Stimulated activated CD4-positive, alpha-beta T cell treated with anti-CD3 and anti-CD28 coated beads, Interleukin-1b, Interleukin-23, amount 100 ng/mL, for 48 hours (primary cell): ENCODE measurements at regions not wholly inside any gene's neighbourhood (a gene's known extent, or its start where the extent isn't known, plus 50 kb on each side); places are given as distances from the start of the nearest gene placed in this dataset.

Source experiments
- DNase-seq: peaks from one replicate; pipeline ENCODE4 v3.0.0-alpha.2; 2020

DNA sequence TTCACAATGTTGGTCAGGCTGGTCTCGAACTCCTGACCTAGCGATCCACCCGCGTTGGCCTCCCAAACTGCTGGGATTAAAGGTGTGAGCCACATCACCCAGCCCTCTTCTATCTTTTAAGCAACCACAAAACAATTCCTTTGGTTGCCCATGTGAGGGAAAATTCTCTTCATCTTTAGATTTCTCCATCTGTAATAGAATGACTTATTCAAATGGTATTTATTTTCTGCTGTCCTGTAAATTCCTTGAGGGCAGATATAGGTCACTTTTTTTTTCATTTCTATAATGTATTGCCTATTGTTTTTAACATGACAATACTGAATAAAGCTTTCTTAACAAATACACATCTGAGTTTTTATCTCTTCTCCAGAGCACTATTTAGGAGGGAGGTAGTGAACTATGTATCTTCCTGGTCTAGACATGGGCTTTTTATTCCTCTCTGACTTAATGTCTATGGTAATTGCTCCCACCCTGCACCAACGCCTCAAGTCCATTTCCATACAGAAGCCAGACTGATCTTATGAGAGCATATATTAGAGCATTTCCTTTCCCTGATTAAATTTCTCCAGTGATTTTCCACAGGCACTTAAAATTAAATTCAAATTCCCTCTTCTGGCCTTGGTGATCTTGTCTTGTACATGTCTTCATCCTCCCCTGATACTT is 595.6 kb downstream of the CAAP1 start:
- DNase-seq: no peak

GRCh38 chr9:26292943-26293342 is 599.7 kb downstream of the CAAP1 start:
- no peak for DNase-seq

DNA sequence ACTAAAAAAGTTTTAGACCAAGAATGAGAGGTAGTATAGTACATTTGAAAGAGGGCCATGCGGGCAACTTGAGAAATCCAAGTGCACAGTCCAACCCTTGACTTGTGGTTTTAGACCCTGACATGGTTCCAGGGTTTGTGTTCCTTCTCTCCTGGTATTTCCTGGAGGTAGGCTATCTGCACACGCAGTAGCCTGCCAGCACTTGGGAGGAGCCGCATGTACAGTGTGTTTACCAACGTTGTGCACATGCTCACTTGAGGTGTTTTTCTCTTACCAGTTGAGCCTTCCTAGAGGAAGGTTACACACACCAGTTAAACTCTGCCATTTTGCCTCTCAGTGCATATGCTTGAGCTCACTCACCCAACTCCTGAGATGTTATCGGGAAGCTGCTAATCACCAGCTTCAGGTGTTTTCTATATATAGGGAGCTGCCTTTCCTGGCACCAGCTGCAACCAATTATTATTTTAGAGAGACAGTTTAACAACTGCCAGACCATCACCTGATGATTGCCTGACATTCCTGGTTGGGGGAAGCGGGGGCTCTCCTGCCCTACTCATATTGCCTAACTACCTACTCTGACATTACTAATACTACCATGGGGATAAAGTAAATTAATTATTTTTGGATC is 593.4 kb upstream of the TUSC1 start:
- DNase-seq: no peak

DNA sequence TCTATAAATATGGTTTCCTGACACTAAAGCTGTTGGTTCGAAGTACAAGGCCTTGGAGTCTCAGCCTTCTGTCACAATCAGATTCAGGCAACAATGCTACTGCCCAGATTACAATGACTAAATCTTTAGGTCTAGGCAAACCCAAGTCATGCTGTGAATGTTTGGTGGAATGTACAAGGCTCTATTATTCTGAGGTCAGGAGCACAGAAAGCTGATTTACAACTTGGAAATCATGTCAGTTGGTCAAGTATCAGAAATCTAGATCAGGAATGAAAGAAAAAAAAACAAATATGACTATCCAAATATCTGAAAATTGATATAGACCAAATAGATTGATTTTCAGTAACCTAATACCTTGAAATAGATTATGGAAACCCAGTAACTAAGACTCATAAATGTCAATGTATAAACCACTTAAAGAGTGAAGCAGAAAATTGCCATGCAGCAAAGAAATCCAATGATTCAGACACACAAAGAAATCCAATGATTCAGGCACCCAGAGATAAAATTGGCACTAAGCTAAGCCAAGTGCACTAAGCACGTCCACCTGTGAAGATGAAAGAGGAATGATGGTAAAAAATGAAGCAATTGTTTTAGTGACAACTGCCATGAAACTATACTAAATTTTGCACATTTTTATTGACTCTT is 588.0 kb upstream of the TUSC1 start:
- DNase-seq: no peak

DNA sequence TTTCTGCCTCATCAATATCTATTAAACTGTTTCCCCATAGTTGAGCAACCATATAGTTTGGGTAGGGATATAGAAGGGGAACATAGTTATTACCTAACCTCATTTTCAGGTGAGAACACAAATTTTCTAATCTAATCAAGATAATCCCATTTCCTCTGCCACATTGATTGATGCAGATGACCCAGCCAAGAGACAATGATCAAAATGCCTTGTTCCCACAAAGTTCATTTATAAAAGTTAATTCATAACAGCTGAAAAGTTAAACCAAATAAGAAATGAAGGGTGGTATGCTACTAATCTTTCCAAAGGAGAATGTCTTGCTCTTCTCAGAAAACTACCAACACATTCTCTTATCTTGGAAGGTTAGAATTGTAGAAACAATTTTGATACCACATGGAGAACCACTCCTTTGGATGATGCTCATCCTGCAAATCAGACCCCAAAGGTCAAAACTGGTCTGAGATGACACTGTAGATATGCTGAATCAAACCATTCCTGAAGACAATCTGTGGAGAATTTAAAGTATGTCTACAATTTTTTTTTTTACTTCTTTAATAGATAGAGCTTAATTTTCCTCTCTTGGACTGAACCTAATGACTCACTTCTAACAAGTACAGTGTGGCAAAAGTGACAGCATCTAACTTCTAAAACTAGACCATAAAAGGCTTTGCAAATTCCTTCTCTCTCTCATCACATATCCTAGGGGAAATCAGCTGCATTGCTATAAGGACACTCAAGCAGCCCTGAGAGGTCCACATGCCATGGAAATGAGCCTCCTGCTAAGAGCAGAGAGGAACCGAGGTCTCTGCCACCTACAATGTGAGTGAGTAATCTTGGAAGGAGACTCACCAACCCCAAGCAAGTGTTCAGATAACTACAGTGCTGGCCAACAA is 586.7 kb upstream of the TUSC1 start:
- no peak for DNase-seq

DNA sequence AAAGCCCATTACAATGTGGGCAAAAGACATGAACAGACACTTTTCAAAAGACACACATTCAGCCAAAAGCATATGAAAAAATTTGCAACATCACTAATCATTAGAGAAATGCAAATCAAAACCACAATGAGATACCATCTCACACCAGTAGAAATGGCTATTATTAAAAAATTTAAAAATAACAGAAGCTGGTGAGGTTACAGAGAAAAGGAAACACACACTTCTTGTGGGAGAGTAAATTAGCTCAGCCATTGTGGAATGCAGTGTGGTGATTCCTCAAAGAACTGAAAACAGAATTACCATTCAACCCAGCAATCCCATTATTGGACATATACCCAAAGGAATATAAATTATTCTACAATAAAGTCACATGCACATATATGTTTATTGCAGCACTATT is 585.2 kb upstream of the TUSC1 start:
- DNase-seq: no peak

DNA sequence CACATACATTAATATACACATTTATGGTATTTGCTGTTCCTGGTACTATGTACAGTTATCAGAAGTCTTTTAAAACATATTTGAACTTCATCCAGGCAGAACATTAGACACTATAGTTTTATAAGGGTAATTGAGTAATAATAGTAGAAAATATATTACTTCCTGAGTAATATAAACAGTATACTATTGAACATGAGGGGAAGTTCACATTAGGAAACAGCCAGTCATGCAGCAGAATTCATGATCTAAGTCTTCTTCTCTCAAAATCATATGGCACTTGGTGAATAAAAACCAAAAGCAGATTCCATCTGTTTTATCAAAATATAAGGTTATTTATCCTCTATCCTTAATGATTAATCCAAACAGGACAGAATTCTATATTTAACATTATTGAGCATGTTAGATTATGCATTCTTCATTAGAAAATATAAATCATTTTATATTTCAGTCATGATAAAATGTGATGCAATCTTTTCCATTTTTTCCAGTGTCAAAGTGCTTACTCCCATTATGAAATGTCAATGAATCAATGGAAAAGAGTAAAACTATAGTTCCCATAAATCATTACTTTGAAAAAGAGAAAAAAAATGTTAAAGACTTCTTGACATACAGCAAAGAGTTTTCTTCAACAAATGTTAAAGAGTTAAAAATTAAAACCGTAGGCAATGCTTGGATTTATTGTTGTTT is 584.3 kb upstream of the TUSC1 start:
- DNase-seq: no peak

DNA sequence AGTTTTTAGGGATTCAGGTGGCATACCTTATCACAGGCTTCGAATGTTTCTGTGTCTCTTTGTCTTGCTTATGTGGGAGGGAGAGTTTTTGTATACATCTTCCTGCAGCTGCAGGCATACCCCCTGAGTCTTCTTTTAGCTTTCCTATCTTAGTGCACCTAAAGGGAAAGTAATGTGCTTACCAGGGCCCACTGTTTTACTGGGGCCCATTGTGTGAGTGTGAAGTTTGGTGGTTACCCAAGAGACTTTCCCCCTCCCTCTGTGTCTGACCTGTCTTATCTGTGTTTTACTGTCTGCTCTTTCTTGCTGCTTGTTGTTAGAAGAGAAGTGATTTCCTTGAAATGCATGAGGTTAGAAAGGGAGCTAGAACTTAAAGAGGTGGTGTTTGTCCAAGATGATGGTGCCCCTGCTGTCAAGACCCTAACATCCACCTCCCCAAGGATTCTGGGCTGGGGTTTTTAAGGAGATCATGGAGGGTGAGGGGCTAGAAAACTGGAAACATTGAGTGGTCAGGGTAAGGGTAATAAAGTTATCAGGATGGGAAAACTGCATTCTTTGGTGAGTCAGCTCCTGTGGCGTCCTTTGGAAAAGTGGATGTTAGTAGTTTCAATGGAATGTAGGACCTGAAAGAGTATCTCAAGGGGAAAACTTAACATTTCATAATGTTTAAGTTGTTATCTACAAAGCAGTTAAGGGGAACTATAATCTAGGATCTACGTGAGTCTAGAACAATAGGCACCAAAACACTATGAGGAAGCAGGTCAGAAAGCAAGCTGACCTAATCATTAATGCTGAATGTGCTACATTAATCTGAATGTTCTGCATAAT is 583.5 kb upstream of the TUSC1 start:
- DNase-seq: no peak

DNA sequence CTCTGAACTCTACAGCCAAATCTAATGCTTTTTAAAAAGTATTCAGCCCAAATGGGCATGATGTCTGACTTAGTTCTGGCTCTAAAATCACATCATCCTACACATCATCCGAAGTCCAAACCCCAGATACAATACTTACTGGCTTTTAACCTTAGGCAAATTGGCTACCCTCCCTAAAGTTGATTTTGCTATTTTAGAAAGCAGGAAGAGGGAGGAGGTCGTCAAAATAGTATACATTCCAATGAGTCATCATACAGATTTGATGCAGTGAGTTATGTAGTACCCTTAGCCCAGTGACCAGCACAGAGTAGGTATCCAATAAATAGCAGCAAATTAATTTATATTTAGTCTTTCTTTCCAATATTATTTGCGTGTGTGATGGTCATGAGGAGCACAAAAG is 582.0 kb upstream of the TUSC1 start:
- no peak for DNase-seq

- no peak for DNase-seq
These were observed 569.6 kb upstream of the TUSC1 start for GRCh38 chr9:26247861-26248260.

GRCh38 chr9:26244661-26245451 is 566.6 kb upstream of the TUSC1 start:
- DNase-seq: no peak

- DNase-seq: no peak
These were observed 565.5 kb upstream of the TUSC1 start for GRCh38 chr9:26243726-26244125.

DNA sequence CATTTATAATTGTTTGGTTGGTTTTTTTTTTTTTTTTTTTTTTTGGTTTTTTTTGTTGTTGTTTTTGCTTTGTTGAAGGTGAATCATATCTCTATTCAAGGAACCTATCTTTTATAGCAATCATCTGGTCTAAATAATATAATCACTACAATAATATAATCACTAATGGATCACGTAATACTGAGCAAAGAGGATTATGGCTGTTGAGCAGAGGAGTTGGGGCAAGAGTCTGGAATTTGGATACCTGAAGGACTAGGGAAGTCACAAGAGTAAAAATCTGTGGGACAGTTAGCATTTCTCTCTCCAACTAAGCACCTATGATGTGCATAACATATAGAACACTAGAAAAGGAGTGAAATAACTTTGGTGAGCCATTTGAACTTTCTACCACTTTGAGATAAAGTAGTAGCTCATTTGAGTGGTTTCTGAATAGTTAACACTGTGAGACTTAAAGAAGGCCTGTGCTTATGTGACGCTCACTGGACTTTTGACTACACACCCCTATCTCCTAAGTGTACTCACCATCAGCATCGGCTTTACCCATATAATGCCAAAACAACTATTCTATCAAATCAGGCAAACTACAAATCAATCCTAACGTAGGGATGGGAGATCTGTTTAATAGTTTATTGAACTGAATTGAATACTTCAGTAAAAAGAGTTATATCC is 564.9 kb upstream of the TUSC1 start:
- DNase-seq: no peak

- no peak for DNase-seq
These were observed 561.8 kb upstream of the TUSC1 start for GRCh38 chr9:26240020-26240419.

DNA sequence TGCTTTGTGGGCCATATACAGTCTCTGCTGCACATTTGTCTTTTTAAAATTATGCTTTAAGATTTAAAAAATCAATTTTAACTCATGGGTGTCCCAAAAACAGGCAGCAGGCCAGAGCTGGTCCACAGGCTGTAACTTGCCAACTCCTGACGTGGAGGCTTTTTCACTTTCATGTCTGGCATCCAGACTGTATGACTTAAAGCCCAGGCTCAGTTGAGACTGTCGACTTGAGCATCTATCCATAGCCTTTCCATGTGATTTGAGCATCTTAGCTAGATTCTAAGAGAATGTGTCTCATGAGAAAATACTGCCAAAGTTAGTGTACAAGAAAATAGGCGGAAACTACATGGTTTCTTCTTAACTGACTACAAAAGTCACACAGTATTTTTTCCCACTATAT is 559.0 kb upstream of the TUSC1 start:
- DNase-seq: no peak

DNA sequence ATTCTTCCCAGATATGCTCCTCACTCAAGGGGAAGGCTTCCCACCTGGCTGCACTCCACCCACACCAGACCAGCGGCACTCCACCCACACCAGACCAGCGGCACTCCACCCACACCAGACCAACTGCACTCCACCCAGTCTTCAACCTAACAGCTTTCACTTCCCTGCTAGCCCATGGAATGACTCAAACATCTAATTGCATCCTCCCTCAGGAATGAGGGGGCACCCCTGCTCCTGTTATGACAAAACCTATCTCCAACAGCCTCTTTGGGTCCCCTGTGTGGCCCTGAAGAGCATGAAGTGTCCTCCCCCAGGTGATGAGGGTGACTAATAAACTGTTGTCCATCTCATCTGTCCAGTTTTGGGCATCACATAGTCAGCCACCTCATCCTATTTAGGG is 556.6 kb upstream of the TUSC1 start:
- no peak for DNase-seq

DNA sequence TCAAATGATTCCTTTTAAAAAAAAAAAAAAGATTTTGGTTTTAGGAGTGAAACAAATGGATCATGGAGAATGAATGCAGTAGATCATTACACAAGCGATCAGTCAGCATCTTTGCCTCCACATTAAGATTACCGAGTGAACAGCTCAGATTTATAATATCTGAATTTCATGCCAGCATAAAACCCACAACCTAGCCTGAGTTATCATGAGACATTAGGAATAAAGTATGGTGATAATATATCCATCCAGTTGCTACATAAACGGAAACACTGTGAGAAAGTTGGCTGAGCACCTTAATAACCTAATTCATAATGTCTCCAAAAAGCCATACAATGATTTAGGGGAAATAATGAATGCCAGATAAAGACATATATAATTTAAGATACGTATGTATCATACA is 553.1 kb upstream of the TUSC1 start:
- no peak for DNase-seq

DNA sequence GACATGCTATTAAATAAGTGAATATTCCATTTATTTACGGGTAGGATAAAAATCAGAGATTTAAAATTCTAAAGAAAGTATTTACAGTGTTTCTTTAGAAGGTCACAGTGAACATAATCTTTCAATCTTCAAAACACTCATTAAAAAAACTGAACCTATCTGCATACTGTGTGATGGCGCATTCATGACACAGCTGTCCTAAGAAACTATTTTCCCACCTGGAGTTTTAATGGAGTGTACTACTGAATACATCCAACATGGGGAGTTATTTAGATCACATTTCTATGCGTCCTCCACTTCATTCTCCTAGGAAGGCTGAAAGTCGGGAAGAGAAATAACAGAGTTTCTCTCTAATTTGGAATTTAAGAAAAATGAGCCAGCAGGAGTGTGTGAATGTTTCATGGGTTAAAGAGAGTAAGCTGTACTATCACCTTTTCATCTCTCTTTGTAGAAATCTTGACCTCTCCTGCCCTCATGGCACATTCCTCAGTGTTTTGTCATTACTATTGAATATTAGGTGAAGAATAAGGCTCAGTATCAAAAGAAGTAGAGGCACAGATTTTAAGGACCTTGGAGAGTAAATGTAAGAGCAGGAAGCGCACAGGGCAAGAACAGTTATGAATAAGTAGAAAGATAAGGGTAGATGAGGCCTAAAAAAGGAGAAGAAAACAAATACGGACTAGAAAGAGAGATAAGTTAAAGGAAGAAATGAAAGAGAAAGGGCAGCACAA is 551.2 kb upstream of the TUSC1 start:
- no peak for DNase-seq

DNA sequence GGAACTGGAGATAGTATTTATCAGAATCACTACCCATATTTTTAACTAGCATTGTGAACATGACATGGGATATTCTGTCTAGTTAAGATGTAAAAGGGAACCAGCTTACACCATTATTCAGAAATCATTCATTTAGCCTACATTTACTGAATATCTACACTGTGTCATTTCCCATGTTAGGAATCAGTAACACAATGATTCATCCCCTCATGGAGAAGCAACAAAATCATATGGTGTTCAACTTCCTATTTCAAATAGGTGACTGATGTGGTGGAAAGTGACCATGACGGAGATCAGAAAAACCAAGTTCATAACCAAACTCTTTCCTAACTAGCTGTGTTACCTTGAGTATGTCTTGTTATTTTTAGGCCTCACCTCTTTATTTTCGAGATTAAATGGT is 550.0 kb upstream of the TUSC1 start:
- DNase-seq: no peak

- DNase-seq: no peak
These were observed 543.0 kb upstream of the TUSC1 start for GRCh38 chr9:26221290-26221689.
